Calu3 (cell line): ENCODE measurements at regions not wholly inside any gene's neighbourhood (a gene's known extent, or its start where the extent isn't known, plus 50 kb on each side); places are given as distances from the start of the nearest gene placed in this dataset.

ENCODE experiments used
- BruUV-seq: library from RNA; stranded (reverse); fragments of 400-500 nt; replicated peaks from 2 replicates; lab custom pipeline; 2021; lab: Mats Ljungman, UMichigan
- CTCF ChIA-PET: fragments of 300-600 bp; sonication (Branson Sonifier 250); formaldehyde crosslinking; loops from one replicate; lab custom pipeline; 2022; ENCODE audit warnings: antibody characterized with exemption; lab: Charles Lee
- DNase-seq: peaks from one replicate; pipeline ENCODE4 v3.0.0; 2022
- H3K27ac Mint-ChIP-seq: one replicate; pipeline ENCODE4 v1.8.0; 2022; ENCODE audit warnings: mixed read lengths; ENCODE audit not compliant: unreplicated experiment
- H3K27me3 Mint-ChIP-seq: one replicate; pipeline ENCODE4 v1.8.0; 2022; ENCODE audit warnings: mixed read lengths; ENCODE audit not compliant: unreplicated experiment
- H3K36me3 Mint-ChIP-seq: one replicate; pipeline ENCODE4 v1.8.0; 2022; ENCODE audit warnings: mild to moderate bottlenecking, moderate library complexity, mixed read lengths; ENCODE audit not compliant: insufficient read depth, unreplicated experiment
- H3K4me1 Mint-ChIP-seq: one replicate; pipeline ENCODE4 v1.8.0; 2022; ENCODE audit warnings: mild to moderate bottlenecking, low read depth, mixed read lengths; ENCODE audit not compliant: unreplicated experiment
- H3K4me3 Mint-ChIP-seq: one replicate; pipeline ENCODE4 v1.8.0; 2022; ENCODE audit warnings: mild to moderate bottlenecking, low read depth, moderate library complexity, mixed read lengths; ENCODE audit not compliant: unreplicated experiment
- H3K9me3 Mint-ChIP-seq: one replicate; pipeline ENCODE4 v1.8.0; 2022; ENCODE audit warnings: low read depth, mixed read lengths; ENCODE audit not compliant: unreplicated experiment
- intact Hi-C: fragments of 100-400 bp; cut with micrococcal nuclease; formaldehyde crosslinking; loops from one replicate; pipeline ENCODE4 v1.10.0; 2022; ENCODE audit not compliant: unreplicated experiment
- TF ChIP-seq, protein P1 (sequence below): fragments of 200-600 bp; IDR thresholded peaks from one replicate; pipeline ENCODE4 v1.8.0; 2022; ENCODE audit warnings: antibody characterized with exemption; ENCODE audit not compliant: unreplicated experiment

DNA sequence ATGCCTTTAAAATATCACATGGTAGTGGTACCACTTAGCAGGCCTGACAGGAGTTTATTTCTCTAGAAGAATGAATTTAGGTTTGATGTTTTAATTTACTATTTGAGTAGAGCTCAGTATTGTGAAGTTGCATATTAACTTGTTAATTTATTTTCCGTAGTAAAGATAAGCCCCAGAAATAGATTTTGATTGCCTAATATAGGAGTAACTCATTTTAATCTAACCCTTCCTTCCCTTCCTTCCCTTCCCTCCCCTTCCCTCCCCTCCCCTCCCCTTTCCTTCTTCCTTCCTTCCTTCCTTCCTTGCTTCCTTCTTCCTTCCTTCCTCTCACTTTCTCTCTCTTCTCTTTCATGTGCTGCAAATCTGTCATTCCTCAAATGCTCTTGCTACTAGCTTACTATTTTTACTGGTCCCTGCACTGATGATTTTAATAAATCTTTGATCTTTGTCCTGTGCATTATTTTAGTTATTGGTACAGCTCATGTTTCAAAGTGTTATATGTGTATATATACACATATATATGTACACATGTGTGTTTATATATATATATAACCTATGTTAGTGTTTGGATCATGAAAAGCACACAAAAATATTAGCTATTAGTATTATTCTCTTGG is 862.6 kb upstream of the CNTNAP5 start:
- H3K36me3 Mint-ChIP-seq: no peaks in the 10 kb centered on the region
- CTCF ChIA-PET: no interaction called here
- BruUV-seq: no TSS peak
- intact Hi-C loops: no loop called here
- no peaks in the 10 kb centered on the region for H3K27me3 Mint-ChIP-seq
- H3K27ac Mint-ChIP-seq: no peak overlapping the region
- no peaks in the 10 kb centered on the region for H3K4me1 Mint-ChIP-seq
- DNase-seq: no peak
- H3K9me3 Mint-ChIP-seq: peaks cover 8% of the 10 kb centered on the region
- H3K4me3 Mint-ChIP-seq: no peak overlapping the region
- TF ChIP-seq, protein P1, sequence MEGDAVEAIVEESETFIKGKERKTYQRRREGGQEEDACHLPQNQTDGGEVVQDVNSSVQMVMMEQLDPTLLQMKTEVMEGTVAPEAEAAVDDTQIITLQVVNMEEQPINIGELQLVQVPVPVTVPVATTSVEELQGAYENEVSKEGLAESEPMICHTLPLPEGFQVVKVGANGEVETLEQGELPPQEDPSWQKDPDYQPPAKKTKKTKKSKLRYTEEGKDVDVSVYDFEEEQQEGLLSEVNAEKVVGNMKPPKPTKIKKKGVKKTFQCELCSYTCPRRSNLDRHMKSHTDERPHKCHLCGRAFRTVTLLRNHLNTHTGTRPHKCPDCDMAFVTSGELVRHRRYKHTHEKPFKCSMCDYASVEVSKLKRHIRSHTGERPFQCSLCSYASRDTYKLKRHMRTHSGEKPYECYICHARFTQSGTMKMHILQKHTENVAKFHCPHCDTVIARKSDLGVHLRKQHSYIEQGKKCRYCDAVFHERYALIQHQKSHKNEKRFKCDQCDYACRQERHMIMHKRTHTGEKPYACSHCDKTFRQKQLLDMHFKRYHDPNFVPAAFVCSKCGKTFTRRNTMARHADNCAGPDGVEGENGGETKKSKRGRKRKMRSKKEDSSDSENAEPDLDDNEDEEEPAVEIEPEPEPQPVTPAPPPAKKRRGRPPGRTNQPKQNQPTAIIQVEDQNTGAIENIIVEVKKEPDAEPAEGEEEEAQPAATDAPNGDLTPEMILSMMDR: no peak

DNA sequence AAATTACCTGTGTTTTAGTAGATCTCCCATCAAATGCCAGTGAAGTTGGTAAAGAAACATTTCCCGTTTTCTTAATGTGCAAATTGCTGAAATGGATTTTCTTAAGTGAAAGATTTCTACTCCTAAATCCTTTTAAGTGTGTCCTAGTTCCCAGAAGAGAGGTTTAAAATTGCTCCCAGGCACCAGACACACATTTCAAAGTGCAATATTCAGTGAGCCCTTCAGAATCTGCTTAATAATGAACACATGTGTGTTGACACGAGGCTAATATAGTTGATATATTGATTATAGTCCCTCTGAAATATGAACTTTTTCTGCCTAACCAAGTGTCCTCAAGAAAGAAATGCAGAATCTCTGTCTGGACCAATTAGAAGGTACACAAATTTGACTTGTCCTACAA is 861.7 kb upstream of the CNTNAP5 start:
- Mint-ChIP-seq H3K36me3 (no peaks in the 10 kb centered on the region), H3K4me1 (no peaks in the 10 kb centered on the region), H3K4me3 (no peak overlapping the region), H3K9me3 (peaks cover 11% of the 10 kb centered on the region), H3K27ac (no peak overlapping the region), H3K27me3 (no peaks in the 10 kb centered on the region)
- TF ChIP-seq, protein P1: no peak
- no peak for DNase-seq
- intact Hi-C loops: no loop called here
- CTCF ChIA-PET: no interaction called here
- no TSS peak for BruUV-seq

DNA sequence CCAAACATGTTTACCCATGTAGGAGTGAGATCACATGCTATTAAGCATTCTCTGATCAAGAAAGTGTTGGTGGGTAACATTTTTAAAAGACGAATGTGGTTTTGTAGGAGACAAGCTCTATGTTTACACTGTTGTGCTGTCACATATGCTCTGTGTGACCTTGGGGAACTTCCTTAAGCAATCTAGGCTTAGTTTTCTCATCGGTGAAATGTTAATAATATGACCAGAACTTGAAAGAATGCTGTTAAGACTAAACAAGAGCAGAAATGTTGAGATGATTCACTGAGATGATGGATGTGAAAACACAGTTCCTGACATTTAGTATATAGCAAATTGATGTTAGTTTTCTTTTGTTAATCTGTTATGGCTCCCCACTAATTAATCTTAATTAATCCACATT is 860.9 kb upstream of the CNTNAP5 start:
- TF ChIP-seq, protein P1: no peak
- no TSS peak for BruUV-seq
- H3K4me1 Mint-ChIP-seq: no peaks in the 10 kb centered on the region
- H3K4me3 Mint-ChIP-seq: no peak overlapping the region
- intact Hi-C loops: no loop called here
- CTCF ChIA-PET: no interaction called here
- H3K9me3 Mint-ChIP-seq: peaks cover 11% of the 10 kb centered on the region
- no peaks in the 10 kb centered on the region for H3K27me3 Mint-ChIP-seq
- H3K36me3 Mint-ChIP-seq: no peaks in the 10 kb centered on the region
- H3K27ac Mint-ChIP-seq: no peak overlapping the region
- no peak for DNase-seq

DNA sequence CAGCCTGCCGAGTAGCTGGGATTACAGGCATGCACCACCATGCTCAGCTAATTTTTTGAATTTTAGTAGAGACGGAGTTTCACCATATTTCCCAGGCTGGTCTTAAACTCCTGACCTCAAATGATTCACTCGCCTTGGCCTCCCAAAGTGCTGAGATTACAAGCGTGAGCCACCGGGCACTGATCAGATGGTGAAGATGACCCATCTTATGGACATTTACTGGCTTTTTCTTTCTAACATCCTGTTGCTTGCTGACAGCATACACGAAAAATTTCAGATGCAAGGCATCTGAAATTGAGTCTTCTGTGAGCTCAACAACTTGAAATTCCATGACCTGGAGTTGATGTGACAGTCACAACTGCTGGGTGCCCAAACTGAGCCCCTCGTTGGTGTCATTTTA is 859.5 kb upstream of the CNTNAP5 start:
- BruUV-seq: no TSS peak
- CTCF ChIA-PET: no interaction called here
- H3K36me3 Mint-ChIP-seq: no peaks in the 10 kb centered on the region
- no peak overlapping the region for H3K27ac Mint-ChIP-seq
- no peaks in the 10 kb centered on the region for H3K4me1 Mint-ChIP-seq
- no peak for DNase-seq
- H3K9me3 Mint-ChIP-seq: peaks cover 7% of the 10 kb centered on the region
- TF ChIP-seq, protein P1: no peak
- no peaks in the 10 kb centered on the region for H3K27me3 Mint-ChIP-seq
- no peak overlapping the region for H3K4me3 Mint-ChIP-seq
- intact Hi-C loops: no loop called here
